T-cell (primary cell): ENCODE measurements at regions not wholly inside any gene's neighbourhood (a gene's known extent, or its start where the extent isn't known, plus 50 kb on each side); places are given as distances from the start of the nearest gene placed in this dataset.

Experiments used
- ATAC-seq, 4 experiments: fragments of 200-7000 bp in 3 of 4; fragments of 150-1000 bp in 1 of 4; cut with Tn5 transposase; replicated peaks in 1 of 4; 1 replicate in 3 of 4; 2 replicates in 1 of 4; pipeline ENCODE4 v1.10.0; 2021; ENCODE audit warnings: moderate library complexity in 3 of 4, mild to moderate bottlenecking in 2 of 4, moderate number of reproducible peaks in 1 of 4
- CTCF ChIA-PET, 2 donors: fragments of 300-600 bp; sonication (Branson Sonifier 250); formaldehyde crosslinking; loops; one replicate each; lab custom pipeline; 2022; ENCODE audit warnings: antibody characterized with exemption in 2 of 2; lab: Charles Lee
- POLR2A ChIA-PET, 2 donors: fragments of 300-600 bp; sonication (Branson Sonifier 250); formaldehyde crosslinking; loops; one replicate each; lab custom pipeline; 2022; ENCODE audit warnings: antibody characterized with exemption in 2 of 2; lab: Charles Lee
- DNase-seq, 35 experiments: peaks; one replicate each; pipeline versions ENCODE4 v3.0.0 to v3.0.0-alpha.2; 2013 to 2023
- H3K27ac ChIP-seq: one replicate; pipeline ENCODE4 v1.5.1; 2013; ENCODE audit warnings: low read length
- H3K27me3 ChIP-seq, 2 experiments: replicated peaks in 1 of 2; 1 replicate in 1 of 2; 2 replicates in 1 of 2; pipeline versions ENCODE4 v1.6.1 to v1.7.0; 2013; ENCODE audit warnings: low read length in 1 of 2, mixed read lengths in 1 of 2; ENCODE audit not compliant: control insufficient read depth in 2 of 2, insufficient read depth in 2 of 2; ENCODE audit errors: extremely low read depth in 1 of 2
- H3K36me3 ChIP-seq, 2 donors: 1 replicate in 1 of 2; 2 replicates in 1 of 2; pipeline versions ENCODE4 v1.6.1 to v1.7.0; 2013; ENCODE audit warnings: low read length in 1 of 2; ENCODE audit not compliant: control insufficient read depth in 2 of 2, insufficient read depth in 1 of 2; ENCODE audit errors: extremely low read depth in 1 of 2
- H3K4me1 ChIP-seq, 2 experiments: 1 replicate in 1 of 2; 2 replicates in 1 of 2; pipeline versions ENCODE4 v1.6.1 to v1.7.0; 2013; ENCODE audit warnings: low read length in 2 of 2, mixed read lengths in 1 of 2; ENCODE audit not compliant: insufficient read depth in 2 of 2, control insufficient read depth in 1 of 2; ENCODE audit errors: extremely low read depth in 1 of 2
- H3K4me3 ChIP-seq, 2 donors: 1 replicate in 1 of 2; 2 replicates in 1 of 2; pipeline versions ENCODE4 v1.5.1 to v1.7.0; 2013; ENCODE audit warnings: mild to moderate bottlenecking in 2 of 2, low read length in 1 of 2, moderate library complexity in 1 of 2; ENCODE audit not compliant: control insufficient read depth in 1 of 2; ENCODE audit errors: extremely low read depth in 1 of 2
- H3K9me3 ChIP-seq: 2 replicates; pipeline ENCODE4 v1.7.0; 2013
- H3K27ac Mint-ChIP-seq, 2 donors: one replicate each; pipeline ENCODE4 v1.8.0; 2020 to 2021; ENCODE audit warnings: mild to moderate bottlenecking in 2 of 2, mixed read lengths in 2 of 2
- H3K27me3 Mint-ChIP-seq, 2 donors: one replicate each; pipeline ENCODE4 v1.8.0; 2021 to 2022; ENCODE audit warnings: mixed read lengths in 2 of 2
- H3K36me3 Mint-ChIP-seq: one replicate; pipeline ENCODE4 v1.8.0; 2021; ENCODE audit warnings: mixed read lengths
- H3K4me1 Mint-ChIP-seq, 3 donors: one replicate each; pipeline ENCODE4 v1.8.0; 2020 to 2022; ENCODE audit warnings: mixed read lengths in 3 of 3, mild to moderate bottlenecking in 1 of 3
- H3K4me3 Mint-ChIP-seq, 3 donors: one replicate each; pipeline ENCODE4 v1.8.0; 2020 to 2022; ENCODE audit warnings: mild to moderate bottlenecking in 3 of 3, mixed read lengths in 3 of 3, moderate library complexity in 3 of 3
- H3K9me3 Mint-ChIP-seq, 3 donors: one replicate each; pipeline ENCODE4 v1.8.0; 2020 to 2022; ENCODE audit warnings: mixed read lengths in 3 of 3
- WGBS: methylation state at CpG from one replicate; pipeline ENCODE4 v1.1.5; 2013; ENCODE audit warnings: missing lambda C conversion rate; ENCODE audit not compliant: insufficient coverage; 5-methylcytosine and 5-hydroxymethylcytosine counted together

DNA sequence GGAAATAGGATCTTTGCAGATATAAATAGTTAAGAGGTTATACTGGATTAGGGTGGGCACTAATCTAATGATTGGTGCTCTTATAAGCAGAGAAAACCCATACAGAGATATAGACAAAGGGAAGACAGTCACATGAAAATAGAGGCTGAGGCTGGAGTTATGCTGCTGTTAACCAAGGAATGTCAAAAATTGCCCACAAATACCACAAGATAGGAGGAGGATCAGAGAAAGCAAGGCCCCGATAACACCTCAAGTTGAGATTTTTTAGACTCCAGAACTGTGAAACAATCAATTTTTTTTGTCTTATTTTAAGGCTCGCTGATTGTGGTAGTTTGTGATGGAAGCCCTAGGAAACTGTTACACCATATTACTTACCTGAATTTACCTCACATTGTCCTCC lies 513.2 kb downstream of the COL11A1 start:
- Mint-ChIP-seq H3K9me3 (peaks cover 0 to 8% (median 2%) of the 10 kb centered on the region in 3 donors), H3K4me1 (no peaks in the 10 kb centered on the region), H3K27me3 (no peaks in the 10 kb centered on the region), H3K27ac (no peak overlapping the region), H3K36me3 (no peaks in the 10 kb centered on the region), H3K4me3 (no peak overlapping the region)
- DNase-seq = no peak
- Histone ChIP-seq H3K36me3 (no peaks in the 10 kb centered on the region), H3K27me3 (no peaks in the 10 kb centered on the region), H3K4me1 (no peaks in the 10 kb centered on the region), H3K27ac (no peak overlapping the region), H3K4me3 (no peak overlapping the region), H3K9me3 (no peaks in the 10 kb centered on the region)
- ChIA-PET POLR2A (no interaction called here), CTCF (no interaction called here)
- no peak for ATAC-seq
- no CpG with 5 or more reads among the region's 2 CpGs for WGBS

DNA sequence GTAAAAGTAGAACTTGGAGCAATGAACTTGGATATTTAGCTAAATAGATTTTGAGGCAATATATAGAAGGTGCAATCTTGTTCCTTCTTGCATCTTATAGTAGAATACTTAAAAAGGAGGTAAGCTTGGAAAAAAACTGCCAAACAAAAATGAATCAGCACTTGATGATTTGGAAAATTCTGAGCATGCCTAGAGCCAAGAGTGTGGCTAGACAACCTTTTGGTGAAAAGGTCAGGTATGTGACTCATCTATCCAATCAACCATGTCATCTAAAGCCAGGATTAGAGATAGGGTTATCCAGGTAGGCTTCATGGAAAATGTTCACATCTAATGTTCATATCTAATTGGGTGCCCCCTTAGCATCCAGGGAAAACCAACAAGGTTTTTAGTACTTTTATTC lies 515.0 kb downstream of the COL11A1 start:
- POLR2A ChIA-PET = no interaction called here
- peaks cover 0 to 8% (median 2%) of the 10 kb centered on the region in 3 donors for H3K9me3 Mint-ChIP-seq
- CTCF ChIA-PET = no interaction called here

DNA sequence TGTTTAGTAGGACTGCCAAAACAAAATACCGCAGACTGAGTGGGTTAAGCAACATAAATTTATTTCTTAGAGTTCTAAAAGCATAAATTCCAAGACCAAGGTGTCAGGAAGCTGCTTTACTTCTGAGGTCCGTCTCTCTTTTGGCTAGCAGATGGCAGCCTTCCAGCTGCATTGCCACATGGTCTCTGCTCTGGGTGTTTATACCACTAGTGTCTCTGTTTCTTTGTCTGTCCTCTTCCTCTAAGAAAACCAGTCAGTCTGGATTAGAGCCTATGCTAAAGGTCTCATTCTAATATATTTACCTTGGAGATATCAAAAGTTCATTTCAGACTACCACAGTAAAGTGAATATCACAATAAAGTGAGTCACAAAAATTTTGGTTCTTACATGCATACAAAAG lies 519.8 kb downstream of the COL11A1 start:
- Histone ChIP-seq H3K4me3 (no peak overlapping the region), H3K9me3 (no peaks in the 10 kb centered on the region), H3K4me1 (no peaks in the 10 kb centered on the region), H3K27me3 (no peaks in the 10 kb centered on the region), H3K27ac (no peak overlapping the region), H3K36me3 (no peaks in the 10 kb centered on the region)
- H3K9me3 Mint-ChIP-seq = peaks cover 0 to 2% (median 0%) of the 10 kb centered on the region in 3 donors
- no peaks in the 10 kb centered on the region for H3K27me3 Mint-ChIP-seq
- no peak overlapping the region for H3K4me3 Mint-ChIP-seq
- no peaks in the 10 kb centered on the region for H3K4me1 Mint-ChIP-seq
- H3K36me3 Mint-ChIP-seq = no peaks in the 10 kb centered on the region
- no peak overlapping the region for H3K27ac Mint-ChIP-seq
- POLR2A ChIA-PET = no interaction called here
- CTCF ChIA-PET = no interaction called here
- ATAC-seq (no peak), DNase-seq (no peak)
- no CpG with 5 or more reads among the region's 2 CpGs for WGBS

More for the DNA sequence above, 515.0 kb downstream of the COL11A1 start:
- no peak overlapping the region for H3K4me3 Mint-ChIP-seq
- Histone ChIP-seq H3K27me3 (no peaks in the 10 kb centered on the region), H3K9me3 (no peaks in the 10 kb centered on the region), H3K36me3 (no peaks in the 10 kb centered on the region), H3K4me3 (no peak overlapping the region), H3K27ac (no peak overlapping the region), H3K4me1 (no peaks in the 10 kb centered on the region)
- H3K27me3 Mint-ChIP-seq = no peaks in the 10 kb centered on the region
- no peaks in the 10 kb centered on the region for H3K36me3 Mint-ChIP-seq
- DNase-seq (no peak), ATAC-seq (no peak)
- H3K27ac Mint-ChIP-seq = no peak overlapping the region
- H3K4me1 Mint-ChIP-seq = no peaks in the 10 kb centered on the region

DNA sequence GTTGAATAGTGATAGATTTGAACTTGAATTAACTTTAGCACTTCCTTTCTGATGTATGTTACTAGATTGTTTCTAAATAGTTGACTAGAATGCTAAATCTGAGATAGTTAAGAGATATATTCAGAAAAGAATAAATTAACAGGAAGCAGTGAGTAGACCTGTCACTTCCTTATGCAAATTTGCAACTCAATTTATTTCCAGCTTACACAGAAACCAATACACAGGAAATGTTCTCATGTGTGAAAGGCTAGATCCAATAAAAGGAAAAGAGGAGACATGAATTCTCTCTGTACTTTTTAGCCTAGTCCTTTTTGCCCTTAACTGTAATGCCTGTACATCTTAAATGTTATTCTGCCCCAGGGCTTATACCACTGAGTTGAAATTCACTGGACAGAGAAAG lies 522.3 kb downstream of the COL11A1 start:
- POLR2A ChIA-PET = no interaction called here
- Histone ChIP-seq H3K27ac (no peak overlapping the region), H3K4me3 (no peak overlapping the region), H3K36me3 (no peaks in the 10 kb centered on the region), H3K9me3 (no peaks in the 10 kb centered on the region), H3K4me1 (no peaks in the 10 kb centered on the region), H3K27me3 (no peaks in the 10 kb centered on the region)
- no peak for DNase-seq
- Mint-ChIP-seq H3K9me3 (peaks cover 0 to 1% (median 0%) of the 10 kb centered on the region in 3 donors), H3K27ac (no peak overlapping the region), H3K4me1 (no peaks in the 10 kb centered on the region), H3K4me3 (no peak overlapping the region), H3K36me3 (no peaks in the 10 kb centered on the region), H3K27me3 (no peaks in the 10 kb centered on the region)
- no peak for ATAC-seq
- CTCF ChIA-PET = no interaction called here

DNA sequence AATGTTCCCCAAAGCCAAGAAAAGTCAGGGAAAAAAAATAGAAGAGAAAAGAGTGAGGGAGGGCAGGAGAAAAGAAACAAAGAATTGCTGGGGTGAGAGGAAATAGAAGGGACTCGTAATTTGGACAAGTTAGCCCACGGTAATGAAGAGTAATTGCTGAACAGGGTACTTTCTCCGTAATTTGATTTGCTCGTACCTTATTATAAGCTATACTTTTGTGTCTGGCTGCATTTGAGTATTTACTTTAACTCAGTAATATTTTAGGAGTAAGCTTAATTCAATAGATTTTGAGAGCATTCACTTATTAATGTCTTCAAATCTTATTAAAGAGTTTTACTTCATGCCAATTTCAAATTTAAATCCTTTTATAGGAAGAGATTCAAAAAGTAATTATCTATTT lies 527.5 kb downstream of the COL11A1 start:
- Mint-ChIP-seq H3K4me1 (no peaks in the 10 kb centered on the region), H3K4me3 (no peak overlapping the region), H3K9me3 (peaks cover 0 to 4% (median 3%) of the 10 kb centered on the region in 3 donors), H3K36me3 (no peaks in the 10 kb centered on the region), H3K27ac (no peak overlapping the region), H3K27me3 (no peaks in the 10 kb centered on the region)
- POLR2A ChIA-PET = no interaction called here
- H3K36me3 ChIP-seq = no peaks in the 10 kb centered on the region
- CTCF ChIA-PET = no interaction called here
- H3K9me3 ChIP-seq = no peaks in the 10 kb centered on the region
- no peak for DNase-seq
- ATAC-seq = no peak
- H3K4me1 ChIP-seq = no peaks in the 10 kb centered on the region
- WGBS = 83% methylated on average over 1 of the region's 4 CpGs
- H3K27ac ChIP-seq = no peak overlapping the region
- H3K27me3 ChIP-seq = no peaks in the 10 kb centered on the region
- H3K4me3 ChIP-seq = no peak overlapping the region

DNA sequence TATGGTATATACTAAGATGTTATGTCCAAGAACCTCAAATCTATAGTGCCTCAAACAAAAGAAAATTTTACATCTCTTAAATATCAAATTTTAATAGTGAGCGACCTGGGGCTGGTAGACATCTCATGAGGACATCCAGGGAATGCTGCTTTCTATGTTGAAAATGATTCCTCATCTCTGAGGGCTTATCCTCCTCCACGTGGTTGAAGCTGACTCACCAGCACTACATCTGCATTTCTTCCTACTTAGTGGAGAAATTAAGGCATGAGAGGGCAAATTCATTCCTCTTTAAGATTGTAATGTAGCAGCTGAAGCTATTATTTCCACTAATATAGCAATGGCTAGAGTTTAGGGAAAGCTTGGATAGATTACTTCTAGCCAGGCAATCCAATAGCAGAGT lies 529.5 kb downstream of the COL11A1 start:
- H3K4me3 ChIP-seq = no peak overlapping the region
- ATAC-seq = no peak
- no peak for DNase-seq
- H3K9me3 ChIP-seq = no peaks in the 10 kb centered on the region
- H3K4me3 Mint-ChIP-seq = no peak overlapping the region
- ChIA-PET POLR2A (interaction anchor here in 1 of 2 donors (0.7 kb wide), 1 partner anchor 34 kb away, joined by 5 read pairs; no protein-coding TSS in a partner anchor), CTCF (no interaction called here)
- no peak overlapping the region for H3K27ac Mint-ChIP-seq
- H3K9me3 Mint-ChIP-seq = peaks cover 0 to 9% (median 4%) of the 10 kb centered on the region in 3 donors
- no peaks in the 10 kb centered on the region for H3K4me1 ChIP-seq
- H3K27me3 ChIP-seq = no peaks in the 10 kb centered on the region
- H3K27me3 Mint-ChIP-seq = no peaks in the 10 kb centered on the region
- WGBS = no CpG with 5 or more reads among the region's 2 CpGs
- H3K27ac ChIP-seq = no peak overlapping the region
- no peaks in the 10 kb centered on the region for H3K4me1 Mint-ChIP-seq
- H3K36me3 ChIP-seq = no peaks in the 10 kb centered on the region
- H3K36me3 Mint-ChIP-seq = no peaks in the 10 kb centered on the region

DNA sequence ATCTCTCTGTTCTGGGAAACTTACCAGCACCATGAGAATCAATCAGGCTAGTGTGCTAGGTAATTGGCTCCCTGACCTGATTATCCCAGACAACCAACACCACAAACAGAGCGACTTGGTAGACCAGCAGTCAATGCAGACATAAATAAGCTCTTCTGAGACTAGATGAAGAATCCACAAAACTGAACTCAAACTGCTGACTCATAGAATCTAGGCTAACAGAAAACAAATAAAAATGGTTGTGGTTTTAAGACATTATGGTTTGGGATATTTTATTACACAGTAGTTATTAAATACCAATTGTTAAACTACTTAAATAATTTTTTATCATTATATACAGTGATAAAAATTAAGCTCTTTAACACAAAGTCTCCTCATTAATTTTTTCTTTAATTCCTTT lies 535.7 kb downstream of the COL11A1 start:
- CTCF ChIA-PET = no interaction called here
- no peak overlapping the region for H3K4me3 Mint-ChIP-seq
- no peaks in the 10 kb centered on the region for H3K4me1 Mint-ChIP-seq
- no peak overlapping the region for H3K27ac Mint-ChIP-seq
- 80% methylated on average over 1 of the region's 1 CpG for WGBS
- Histone ChIP-seq H3K9me3 (no peaks in the 10 kb centered on the region), H3K4me1 (no peaks in the 10 kb centered on the region), H3K4me3 (no peak overlapping the region), H3K27me3 (no peaks in the 10 kb centered on the region), H3K27ac (no peak overlapping the region), H3K36me3 (no peaks in the 10 kb centered on the region)
- no peak for DNase-seq
- no peaks in the 10 kb centered on the region for H3K27me3 Mint-ChIP-seq
- H3K36me3 Mint-ChIP-seq = no peaks in the 10 kb centered on the region
- POLR2A ChIA-PET = no interaction called here
- peaks cover 0 to 6% (median 0%) of the 10 kb centered on the region in 3 donors for H3K9me3 Mint-ChIP-seq
- ATAC-seq = no peak
